H1 (cell line): ENCODE measurements at regions not wholly inside any gene's neighbourhood (a gene's known extent, or its start where the extent isn't known, plus 50 kb on each side); places are given as distances from the start of the nearest gene placed in this dataset.

Experiments
- CTCF ChIA-PET: fragments of 300-600 bp; sonication (Branson Sonifier 250); formaldehyde crosslinking; loops from one replicate; lab custom pipeline; 2021; ENCODE audit not compliant: partially characterized antibody; lab: Charles Lee
- POLR2A ChIA-PET: fragments of 300-600 bp; sonication (Branson Sonifier 250); formaldehyde crosslinking; loops from one replicate; lab custom pipeline; 2021; ENCODE audit warnings: inconsistent platforms; ENCODE audit not compliant: partially characterized antibody; lab: Charles Lee
- DNase-seq, 2 experiments: peaks; one replicate each; pipeline versions ENCODE4 v3.0.0 to v3.0.0-alpha.2; 2010 to 2022; ENCODE audit warnings: low spot score in 2 of 2, low read depth in 1 of 2, mixed read lengths in 1 of 2
- FAIRE-seq: peaks from 2 replicates; lab custom pipeline; 2011; peaks lifted over from hg19 to GRCh38; lab: Jason Lieb, UNC
- H2AFZ ChIP-seq: 2 replicates; pipeline ENCODE4 v1.8.1; 2012; ENCODE audit warnings: low read length, inconsistent platforms
- H2AK5ac ChIP-seq: 2 replicates; pipeline ENCODE4 v1.6.1; 2013; ENCODE audit warnings: low read depth, low read length
- H2BK120ac ChIP-seq: replicated peaks from 2 replicates; pipeline ENCODE3; 2013; ENCODE audit warnings: low read depth, low read length, inconsistent platforms
- H2BK12ac ChIP-seq: 2 replicates; pipeline ENCODE4 v1.6.1; 2013; ENCODE audit warnings: low read depth, low read length
- H2BK15ac ChIP-seq: 2 replicates; pipeline ENCODE4 v1.6.1; 2013; ENCODE audit warnings: low read length
- H2BK20ac ChIP-seq: 2 replicates; pipeline ENCODE4 v1.6.1; 2013; ENCODE audit warnings: low read length
- H2BK5ac ChIP-seq: 2 replicates; pipeline ENCODE4 v1.6.1; 2013; ENCODE audit warnings: low read depth, low read length
- H3K14ac ChIP-seq: 2 replicates; pipeline ENCODE4 v1.6.1; 2013; ENCODE audit warnings: inconsistent platforms; ENCODE audit not compliant: insufficient read length
- H3K18ac ChIP-seq: 2 replicates; pipeline ENCODE4 v1.6.1; 2013; ENCODE audit warnings: low read length; ENCODE audit errors: extremely low read depth
- H3K23ac ChIP-seq: 2 replicates; pipeline ENCODE4 v1.6.1; 2013; ENCODE audit warnings: inconsistent platforms; ENCODE audit not compliant: insufficient read length
- H3K23me2 ChIP-seq: 2 replicates; pipeline ENCODE4 v1.6.1; 2013; ENCODE audit warnings: low read depth, low read length
- H3K27ac ChIP-seq: 2 replicates; pipeline ENCODE4 v1.6.1; 2011; ENCODE audit warnings: low read depth, low read length, inconsistent platforms
- H3K27me3 ChIP-seq, 4 experiments: replicated peaks in 1 of 4; 1 replicate in 1 of 4; 2 replicates in 3 of 4; pipeline versions ENCODE4 v1.6.1 to v1.8.1; 2011 to 2013; ENCODE audit warnings: low read length in 3 of 4, mild to moderate bottlenecking in 3 of 4, inconsistent platforms in 2 of 4, mixed read lengths in 2 of 4, moderate library complexity in 1 of 4; ENCODE audit not compliant: control insufficient read depth in 3 of 4, insufficient read depth in 3 of 4; ENCODE audit errors: extremely low read depth in 1 of 4
- H3K36me3 ChIP-seq, 4 experiments: 2 replicates each; pipeline versions ENCODE4 v1.6.1 to v1.8.1; 2011 to 2013; ENCODE audit warnings: mild to moderate bottlenecking in 4 of 4, low read length in 3 of 4, moderate library complexity in 2 of 4, control low read depth in 1 of 4, inconsistent platforms in 1 of 4; ENCODE audit not compliant: insufficient read depth in 4 of 4, control insufficient read depth in 2 of 4
- H3K4ac ChIP-seq: replicated peaks from 2 replicates; pipeline ENCODE3; 2013; ENCODE audit warnings: low read length, low read depth, mixed read lengths, inconsistent platforms; ENCODE audit not compliant: insufficient read length
- H3K4me1 ChIP-seq, 4 experiments: replicated peaks in 1 of 4; 1 replicate in 1 of 4; 2 replicates in 3 of 4; pipeline versions ENCODE4 v1.6.1 to v1.8.1; 2011 to 2013; ENCODE audit warnings: low read length in 3 of 4, inconsistent platforms in 2 of 4, mixed read lengths in 1 of 4; ENCODE audit not compliant: insufficient read depth in 4 of 4, control insufficient read depth in 3 of 4
- H3K4me2 ChIP-seq, 2 experiments: 2 replicates each; pipeline versions ENCODE4 v1.6.1 to v1.8.1; 2011 to 2013; ENCODE audit warnings: low read depth in 2 of 2, low read length in 2 of 2, control low read depth in 1 of 2, inconsistent platforms in 1 of 2, mild to moderate bottlenecking in 1 of 2; ENCODE audit not compliant: insufficient read depth in 1 of 2
- H3K4me3 ChIP-seq, 4 experiments: fragments of 200-600, 300-600 bp in 1 of 4; sonication (generic), shearing (Covaris generic), sonication (Bioruptor Twin) in 1 of 4; 2 replicates each; pipeline versions ENCODE4 v1.5.1 to v1.8.1; 2011 to 2016; ENCODE audit warnings: low read length in 4 of 4, low read depth in 3 of 4, control low read depth in 2 of 4, inconsistent platforms in 2 of 4, mild to moderate bottlenecking in 2 of 4, mixed read lengths in 1 of 4, moderate library complexity in 1 of 4; ENCODE audit not compliant: insufficient read depth in 2 of 4; ENCODE audit errors: extremely low read depth in 1 of 4
- H3K56ac ChIP-seq: replicated peaks from 2 replicates; pipeline ENCODE3; 2013; ENCODE audit warnings: low read depth, mild to moderate bottlenecking, mixed read lengths, low read length, inconsistent platforms; ENCODE audit not compliant: insufficient read length
- H3K79me1 ChIP-seq: 2 replicates; pipeline ENCODE4 v1.6.1; 2013; ENCODE audit warnings: low read depth, low read length, control low read depth
- H3K79me2 ChIP-seq, 2 experiments: 2 replicates each; pipeline versions ENCODE4 v1.6.1 to v1.8.1; 2012 to 2013; ENCODE audit warnings: low read length in 2 of 2, mild to moderate bottlenecking in 2 of 2, inconsistent platforms in 1 of 2; ENCODE audit not compliant: insufficient read depth in 2 of 2, control insufficient read depth in 1 of 2
- H3K9ac ChIP-seq, 4 experiments: replicated peaks in 1 of 4; 1 replicate in 1 of 4; 2 replicates in 3 of 4; pipeline versions ENCODE4 v1.6.1 to v1.8.1; 2011 to 2013; ENCODE audit warnings: low read depth in 3 of 4, low read length in 3 of 4, control low read depth in 2 of 4, mild to moderate bottlenecking in 2 of 4, moderate library complexity in 2 of 4, inconsistent platforms in 1 of 4; ENCODE audit errors: extremely low read depth in 1 of 4
- H3K9me3 ChIP-seq, 2 experiments: 2 replicates each; pipeline versions ENCODE4 v1.6.1 to v1.8.1; 2012 to 2013; ENCODE audit warnings: mild to moderate bottlenecking in 2 of 2, moderate library complexity in 2 of 2, control low read depth in 1 of 2, inconsistent platforms in 1 of 2, low read depth in 1 of 2, low read length in 1 of 2, mixed read lengths in 1 of 2; ENCODE audit not compliant: insufficient read depth in 2 of 2
- H4K20me1 ChIP-seq, 2 experiments: replicated peaks in 1 of 2; 2 replicates each; pipeline versions ENCODE3 to v1.8.1; 2011 to 2013; ENCODE audit warnings: inconsistent platforms in 2 of 2, low read length in 2 of 2, mild to moderate bottlenecking in 1 of 2; ENCODE audit not compliant: insufficient read depth in 2 of 2, control insufficient read depth in 1 of 2
- H4K5ac ChIP-seq: 2 replicates; pipeline ENCODE4 v1.6.1; 2013; ENCODE audit warnings: low read length, low read depth, mixed read lengths, inconsistent platforms; ENCODE audit not compliant: insufficient read length
- H4K8ac ChIP-seq: 2 replicates; pipeline ENCODE4 v1.8.0; 2013; ENCODE audit warnings: mild to moderate bottlenecking, moderate library complexity, low read length, inconsistent platforms; ENCODE audit not compliant: insufficient read depth; ENCODE audit errors: extremely low read depth
- H4K91ac ChIP-seq: replicated peaks from 2 replicates; pipeline ENCODE3; 2013; ENCODE audit warnings: low read length, mixed read lengths, inconsistent platforms; ENCODE audit not compliant: insufficient read length
- WGBS, 2 experiments: shearing (Covaris generic) in 1 of 2; methylation state at CpG; one replicate each; pipeline versions ENCODE4 v1.1.6 to v1.1.7; 2013 to 2015; ENCODE audit warnings: low lambda C conversion rate in 2 of 2, mixed read lengths in 2 of 2, inconsistent platforms in 1 of 2, low coverage in 1 of 2, missing lambda C conversion rate in 1 of 2; ENCODE audit not compliant: insufficient replicate concordance in 2 of 2, insufficient coverage in 1 of 2, insufficient read length in 1 of 2; ENCODE audit errors: extremely low coverage in 1 of 2, missing lambda C conversion rate in 1 of 2; 5-methylcytosine and 5-hydroxymethylcytosine counted together

GRCh38 chr9:86708918-86709835 is 238.1 kb downstream of the GAS1 start:
- FAIRE-seq (no peak), DNase-seq (no peak)
- Histone ChIP-seq H2BK12ac (no peak overlapping the region), H3K27ac (no peak overlapping the region), H4K20me1 (no peaks in the 10 kb centered on the region), H2BK20ac (no peak overlapping the region), H3K27me3 (no peaks in the 10 kb centered on the region), H3K9me3 (no peaks in the 10 kb centered on the region), H3K14ac (no peak overlapping the region), H3K79me2 (no peaks in the 10 kb centered on the region), H3K36me3 (no peaks in the 10 kb centered on the region), H3K4me3 (no peak overlapping the region), H3K79me1 (no peaks in the 10 kb centered on the region), H2BK5ac (no peak overlapping the region), H3K23ac (no peak overlapping the region), H2AK5ac (no peak overlapping the region), H3K4me1 (no peaks in the 10 kb centered on the region), H3K18ac (no peak overlapping the region), H2BK15ac (no peak overlapping the region), H4K91ac (no peak overlapping the region), H3K4me2 (no peak overlapping the region), H3K23me2 (peaks cover 1% of the 10 kb centered on the region; the same call in 1 of the 2 replicates), H2AFZ (no peak overlapping the region), H3K9ac (no peak overlapping the region), H4K8ac (no peak overlapping the region), H3K56ac (no peak overlapping the region), H2BK120ac (no peak overlapping the region), H4K5ac (no peak overlapping the region), H3K4ac (no peak overlapping the region)
- POLR2A ChIA-PET: interaction anchor here (1.1 kb wide), 1 partner anchor 12 kb away, joined by 3 read pairs; no protein-coding TSS in a partner anchor
- CTCF ChIA-PET: interaction anchor here (0.7 to 1.0 kb wide), 2 partner anchors 30 to 47 kb away, joined by 3 read pairs; no protein-coding TSS in a partner anchor
- 85% methylated on average over 8 of the region's 9 CpGs; no CpG with 5 or more reads in 1 of the 2 experiments for WGBS, 2 experiments
